ENCODE measurements at regions not wholly inside any gene's neighbourhood (a gene's known extent, or its start where the extent isn't known, plus 50 kb on each side); places are given as distances from the start of the nearest gene placed in this dataset.

DNA sequence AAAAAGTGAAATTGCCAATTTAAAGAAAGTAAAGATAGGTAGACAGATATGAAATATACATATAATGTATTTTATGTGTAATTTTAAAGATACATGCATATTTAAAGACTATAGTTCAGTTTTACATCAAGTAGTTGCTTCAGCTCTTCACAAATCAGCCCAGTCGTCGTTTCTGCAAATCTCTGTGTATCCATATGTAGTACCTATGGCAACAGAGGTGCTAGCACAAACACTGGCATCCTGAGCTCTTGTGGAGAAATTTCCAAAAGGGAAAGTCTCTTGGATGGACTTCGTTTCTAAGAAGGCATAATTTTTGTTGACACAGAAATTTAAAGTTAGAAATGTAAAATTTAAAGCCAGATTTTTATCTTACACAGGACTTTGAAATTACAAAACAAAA lies 1284.7 kb downstream of the ROBO1 start:
- Mint-ChIP-seq H3K27ac (ENCODE audit: unreplicated experiment) (no peak overlapping the region), H3K27me3 (ENCODE audit: low read depth) (peaks cover 8% of the 10 kb centered on the region), H3K4me3 (ENCODE audit: unreplicated experiment) (no peak overlapping the region), H3K36me3 (ENCODE audit: low read depth) (no peaks in the 10 kb centered on the region), H3K4me1 (ENCODE audit: low read depth) (no peaks in the 10 kb centered on the region), H3K9me3 (ENCODE audit: low read depth) (peaks cover 13% of the 10 kb centered on the region)
- DNase-seq (ENCODE audit: low spot score), result no peak
- TF ChIP-seq, protein P1, sequence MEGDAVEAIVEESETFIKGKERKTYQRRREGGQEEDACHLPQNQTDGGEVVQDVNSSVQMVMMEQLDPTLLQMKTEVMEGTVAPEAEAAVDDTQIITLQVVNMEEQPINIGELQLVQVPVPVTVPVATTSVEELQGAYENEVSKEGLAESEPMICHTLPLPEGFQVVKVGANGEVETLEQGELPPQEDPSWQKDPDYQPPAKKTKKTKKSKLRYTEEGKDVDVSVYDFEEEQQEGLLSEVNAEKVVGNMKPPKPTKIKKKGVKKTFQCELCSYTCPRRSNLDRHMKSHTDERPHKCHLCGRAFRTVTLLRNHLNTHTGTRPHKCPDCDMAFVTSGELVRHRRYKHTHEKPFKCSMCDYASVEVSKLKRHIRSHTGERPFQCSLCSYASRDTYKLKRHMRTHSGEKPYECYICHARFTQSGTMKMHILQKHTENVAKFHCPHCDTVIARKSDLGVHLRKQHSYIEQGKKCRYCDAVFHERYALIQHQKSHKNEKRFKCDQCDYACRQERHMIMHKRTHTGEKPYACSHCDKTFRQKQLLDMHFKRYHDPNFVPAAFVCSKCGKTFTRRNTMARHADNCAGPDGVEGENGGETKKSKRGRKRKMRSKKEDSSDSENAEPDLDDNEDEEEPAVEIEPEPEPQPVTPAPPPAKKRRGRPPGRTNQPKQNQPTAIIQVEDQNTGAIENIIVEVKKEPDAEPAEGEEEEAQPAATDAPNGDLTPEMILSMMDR (IDR thresholded peaks at IDR 0.05), result no peak

- Mint-ChIP-seq H3K36me3 (ENCODE audit: low read depth) (no peaks in the 10 kb centered on the region), H3K27me3 (ENCODE audit: low read depth) (peaks cover 2% of the 10 kb centered on the region), H3K9me3 (ENCODE audit: low read depth) (peaks cover 2% of the 10 kb centered on the region), H3K4me1 (ENCODE audit: low read depth) (no peaks in the 10 kb centered on the region), H3K4me3 (ENCODE audit: unreplicated experiment) (no peak overlapping the region), H3K27ac (ENCODE audit: unreplicated experiment) (no peak overlapping the region)
- TF ChIP-seq, protein P1 (IDR thresholded peaks at IDR 0.05), result no peak
- DNase-seq (ENCODE audit: low spot score), result no peak
Observed at GRCh38 chr3:78494851-78495250, 1272.9 kb downstream of the ROBO1 start.

GRCh38 chr3:78495301-78495700 lies 1272.5 kb downstream of the ROBO1 start:
- no peaks in the 10 kb centered on the region for H3K36me3 Mint-ChIP-seq (ENCODE audit: low read depth)
- no peak for DNase-seq (ENCODE audit: low spot score)
- H3K9me3 Mint-ChIP-seq (ENCODE audit: low read depth), result peaks cover 2% of the 10 kb centered on the region
- no peaks in the 10 kb centered on the region for H3K4me1 Mint-ChIP-seq (ENCODE audit: low read depth)
- no peak overlapping the region for H3K27ac Mint-ChIP-seq (ENCODE audit: unreplicated experiment)
- H3K4me3 Mint-ChIP-seq (ENCODE audit: unreplicated experiment), result no peak overlapping the region
- TF ChIP-seq, protein P1 (IDR thresholded peaks at IDR 0.05), result no peak
- peaks cover 2% of the 10 kb centered on the region for H3K27me3 Mint-ChIP-seq (ENCODE audit: low read depth)

GRCh38 chr3:78496501-78496900 lies 1271.3 kb downstream of the ROBO1 start:
- Mint-ChIP-seq H3K4me1 (ENCODE audit: low read depth) (no peaks in the 10 kb centered on the region), H3K9me3 (ENCODE audit: low read depth) (peaks cover 6% of the 10 kb centered on the region), H3K36me3 (ENCODE audit: low read depth) (no peaks in the 10 kb centered on the region), H3K27ac (ENCODE audit: unreplicated experiment) (no peak overlapping the region), H3K4me3 (ENCODE audit: unreplicated experiment) (no peak overlapping the region), H3K27me3 (ENCODE audit: low read depth) (peaks cover 2% of the 10 kb centered on the region)
- TF ChIP-seq, protein P1 (IDR thresholded peaks at IDR 0.05), result no peak
- no peak for DNase-seq (ENCODE audit: low spot score)

DNA sequence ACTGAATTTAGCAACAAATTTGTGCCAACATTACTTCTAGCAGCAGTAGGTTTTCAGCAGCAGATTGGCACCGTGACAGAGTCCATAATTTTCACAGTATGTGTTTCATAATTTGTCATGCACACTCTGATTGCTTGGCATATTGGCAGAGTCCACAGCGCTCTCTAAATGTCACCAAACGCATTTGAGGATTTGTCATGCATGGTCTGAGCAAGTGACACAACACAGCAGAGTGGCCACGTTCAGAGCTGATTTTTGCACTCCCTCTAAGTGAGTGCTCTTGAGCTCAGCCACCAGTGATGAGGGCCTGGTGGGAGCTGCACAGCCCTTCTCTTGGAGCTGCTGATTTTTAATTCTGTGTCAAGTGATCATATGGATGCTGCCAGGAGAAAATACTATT lies 1270.8 kb downstream of the ROBO1 start:
- H3K27me3 Mint-ChIP-seq (ENCODE audit: low read depth), result peaks cover 2% of the 10 kb centered on the region
- DNase-seq (ENCODE audit: low spot score), result no peak
- H3K27ac Mint-ChIP-seq (ENCODE audit: unreplicated experiment), result no peak overlapping the region
- H3K36me3 Mint-ChIP-seq (ENCODE audit: low read depth), result no peaks in the 10 kb centered on the region
- peaks cover 6% of the 10 kb centered on the region for H3K9me3 Mint-ChIP-seq (ENCODE audit: low read depth)
- H3K4me3 Mint-ChIP-seq (ENCODE audit: unreplicated experiment), result no peak overlapping the region
- TF ChIP-seq, protein P1 (IDR thresholded peaks at IDR 0.05), result no peak
- no peaks in the 10 kb centered on the region for H3K4me1 Mint-ChIP-seq (ENCODE audit: low read depth)
